Endothelial cell of umbilical vein (primary cell): ENCODE measurements at regions not wholly inside any gene's neighbourhood (a gene's known extent, or its start where the extent isn't known, plus 50 kb on each side); places are given as distances from the start of the nearest gene placed in this dataset.

Experiments used
- BruUV-seq: library from RNA; stranded (reverse); fragments of 400-500 nt; replicated peaks from 2 replicates; lab custom pipeline; 2021; lab: Mats Ljungman, UMichigan
- CTCF ChIA-PET: fragments of 300-600, 350-600 bp; sonication (Branson Sonifier 250); formaldehyde crosslinking; loops from one replicate; lab custom pipeline; 2021; ENCODE audit warnings: antibody characterized with exemption, inconsistent platforms; lab: Charles Lee
- POLR2A ChIA-PET: fragments of 300-600, 350-600 bp; sonication (Branson Sonifier 250); formaldehyde crosslinking; loops from one replicate; lab custom pipeline; 2021; ENCODE audit warnings: antibody characterized with exemption, inconsistent platforms; lab: Charles Lee
- DNase-seq: peaks from one replicate; pipeline ENCODE4 v3.0.0-alpha.2; 2011; ENCODE audit warnings: low read depth, low spot score
- FAIRE-seq: peaks from 2 replicates; lab custom pipeline; 2011; peaks lifted over from hg19 to GRCh38; lab: Jason Lieb, UNC
- H2AFZ ChIP-seq: 2 replicates; pipeline ENCODE4 v1.6.0; 2012; ENCODE audit warnings: low read depth, low read length, control low read depth, inconsistent platforms
- H3K27ac ChIP-seq: 2 replicates; pipeline ENCODE4 v1.5.1; 2011; ENCODE audit warnings: low read depth, mild to moderate bottlenecking, control low read depth, low read length, moderate library complexity; ENCODE audit not compliant: insufficient read depth
- H3K27me3 ChIP-seq, 2 experiments: 2 replicates each; pipeline versions ENCODE4 v1.6.0 to v1.6.1; 2011; ENCODE audit warnings: low read length in 2 of 2, mixed read lengths in 1 of 2; ENCODE audit not compliant: control insufficient read depth in 2 of 2, insufficient read depth in 2 of 2
- H3K36me3 ChIP-seq, 2 experiments: 2 replicates in 1 of 2; 3 replicates in 1 of 2; pipeline ENCODE4 v1.5.1; 2011; ENCODE audit warnings: low read length in 2 of 2, mild to moderate bottlenecking in 1 of 2, moderate library complexity in 1 of 2; ENCODE audit not compliant: control insufficient read depth in 2 of 2, insufficient read depth in 2 of 2; ENCODE audit errors: extremely low read depth in 1 of 2
- H3K4me1 ChIP-seq: 3 replicates; pipeline ENCODE4 v1.5.1; 2011; ENCODE audit warnings: mild to moderate bottlenecking, low read length; ENCODE audit not compliant: control insufficient read depth, insufficient read depth; ENCODE audit errors: extremely low read depth
- H3K4me2 ChIP-seq: 2 replicates; pipeline ENCODE4 v1.6.1; 2011; ENCODE audit warnings: low read length, control low read depth, mixed read lengths; ENCODE audit not compliant: insufficient read depth
- H3K4me3 ChIP-seq, 3 experiments: fragments of 200-600 bp in 1 of 3; sonication (generic), shearing (Covaris generic) in 1 of 3; replicated peaks in 1 of 3; 2 replicates each; pipeline ENCODE4 v1.5.1; 2011 to 2016; ENCODE audit warnings: control low read depth in 3 of 3, low read length in 3 of 3, mild to moderate bottlenecking in 2 of 3, inconsistent platforms in 1 of 3, low read depth in 1 of 3, moderate library complexity in 1 of 3; ENCODE audit not compliant: insufficient read depth in 1 of 3
- H3K79me2 ChIP-seq: 2 replicates; pipeline ENCODE4 v1.6.0; 2012; ENCODE audit warnings: low read length, inconsistent platforms; ENCODE audit not compliant: control insufficient read depth, insufficient read depth
- H3K9ac ChIP-seq: replicated peaks from 2 replicates; pipeline ENCODE3; 2011; ENCODE audit warnings: low read length, control low read depth; ENCODE audit not compliant: insufficient read depth; ENCODE audit errors: extremely low read depth
- H3K9me1 ChIP-seq: replicated peaks from 3 replicates; pipeline ENCODE4 v1.6.0; 2011; ENCODE audit warnings: mild to moderate bottlenecking, low read length; ENCODE audit not compliant: control insufficient read depth, insufficient read depth; ENCODE audit errors: extremely low read depth
- H3K9me3 ChIP-seq: replicated peaks from 2 replicates; pipeline ENCODE4 v1.5.1; 2012; ENCODE audit warnings: low read length, inconsistent platforms; ENCODE audit not compliant: control insufficient read depth, insufficient read depth
- H4K20me1 ChIP-seq: replicated peaks from 2 replicates; pipeline ENCODE3; 2011; ENCODE audit warnings: mild to moderate bottlenecking, low read length; ENCODE audit not compliant: control insufficient read depth, insufficient read depth; ENCODE audit errors: extremely low read depth
- CTCF ChIP-seq, 2 donors: IDR thresholded peaks; 1 replicate in 1 of 2; 2 replicates in 1 of 2; pipeline ENCODE4 v1.5.1; 2011; ENCODE audit warnings: low read length in 2 of 2, mild to moderate bottlenecking in 2 of 2, moderate library complexity in 2 of 2, control low read depth in 1 of 2, inconsistent platforms in 1 of 2, low read depth in 1 of 2; ENCODE audit not compliant: insufficient read depth in 1 of 2; ENCODE audit errors: extremely low read depth in 1 of 2
- FOS ChIP-seq: IDR thresholded peaks from 2 replicates; pipeline ENCODE4 v1.6.1; 2011; ENCODE audit warnings: mild to moderate bottlenecking, low read length, moderate library complexity, borderline replicate concordance; ENCODE audit not compliant: insufficient read depth
- GATA2 ChIP-seq: IDR thresholded peaks from 2 replicates; pipeline ENCODE4 v1.7.0; 2011; ENCODE audit warnings: low read depth, mild to moderate bottlenecking, moderate library complexity, mixed read lengths, low read length; ENCODE audit not compliant: insufficient read length, insufficient read depth
- JUN ChIP-seq: IDR thresholded peaks from 2 replicates; pipeline ENCODE4 v1.6.1; 2011; ENCODE audit warnings: borderline replicate concordance, low read depth; ENCODE audit not compliant: insufficient read length, insufficient read depth
- MAX ChIP-seq: IDR thresholded peaks from 2 replicates; pipeline ENCODE4 v1.6.1; 2011; ENCODE audit not compliant: insufficient read depth, insufficient read length
- MYC ChIP-seq: IDR thresholded peaks from one replicate; pipeline ENCODE4 v1.6.1; 2011; ENCODE audit warnings: mild to moderate bottlenecking, low read depth, low read length
- POLR2A ChIP-seq: IDR thresholded peaks from 2 replicates; pipeline ENCODE4 v1.6.1; 2012; ENCODE audit warnings: low read depth, mild to moderate bottlenecking, control low read depth, low read length
- POLR2AphosphoS5 ChIP-seq: IDR thresholded peaks from 2 replicates; pipeline ENCODE4 v1.6.1; 2012; ENCODE audit warnings: low read depth, mild to moderate bottlenecking, control low read depth, low read length, moderate library complexity; ENCODE audit not compliant: insufficient read depth
- dilution Hi-C: fragments of 300-500 bp; cut with MboI; formaldehyde crosslinking; loops from one replicate; pipeline ENCODE4 v1.15.0; 2019; ENCODE audit warnings: low sequenced_read_pairs; ENCODE audit not compliant: extremely low pct_ligation_motif_present
- intact Hi-C: fragments of 100-400 bp; cut with micrococcal nuclease; formaldehyde crosslinking; loops from one replicate; pipeline ENCODE4 v1.10.0; 2022

GRCh38 chr2:144040834-144041233 lies 479.1 kb downstream of the ZEB2 start:
- TF ChIP-seq CTCF (IDR thresholded peaks at IDR 0.05; ENCODE audit: extremely low read depth in 1 of 2, insufficient read depth in 1 of 2, low read depth in 1 of 2, low read length in 2 of 2) = no peak
- TF ChIP-seq POLR2AphosphoS5 = no peak
- no peak for TF ChIP-seq MYC
- TF ChIP-seq MAX = no peak
- no peak for TF ChIP-seq POLR2A
- TF ChIP-seq JUN = no peak
- TF ChIP-seq FOS = no peak
- no peak for TF ChIP-seq GATA2
- ChIA-PET POLR2A (no interaction called here), CTCF (no interaction called here)
- H3K4me1 ChIP-seq = no peaks in the 10 kb centered on the region
- no peaks in the 10 kb centered on the region for H3K79me2 ChIP-seq
- H4K20me1 ChIP-seq = no peaks in the 10 kb centered on the region
- dilution Hi-C loops = no loop called here
- H3K27me3 ChIP-seq = no peaks in the 10 kb centered on the region
- BruUV-seq = no TSS peak
- H3K36me3 ChIP-seq = no peaks in the 10 kb centered on the region
- H3K4me3 ChIP-seq = no peak overlapping the region
- H3K9ac ChIP-seq = no peak overlapping the region
- H2AFZ ChIP-seq = no peak overlapping the region
- DNase-seq = no peak
- no peak overlapping the region for H3K4me2 ChIP-seq
- H3K9me1 ChIP-seq = no peaks in the 10 kb centered on the region
- no peak for FAIRE-seq
- H3K27ac ChIP-seq = no peak overlapping the region
- intact Hi-C loops = no loop called here
- no peaks in the 10 kb centered on the region for H3K9me3 ChIP-seq
